ENCODE measurements at regions not wholly inside any gene's neighbourhood (a gene's known extent, or its start where the extent isn't known, plus 50 kb on each side); places are given as distances from the start of the nearest gene placed in this dataset.

GRCh38 chr4:86441175-86441936 is 81.5 kb upstream of the MAPK10 start:
- no peak overlapping the region for H3K4me3 ChIP-seq (replicated peaks; ENCODE audit: low read depth, low read length)
- no peak for TF ChIP-seq CTCF (IDR thresholded peaks at IDR 0.05; ENCODE audit: low read length, missing control alignments)
- DNase-seq (ENCODE audit: low read depth), result peak; percentile 5

GRCh38 chr4:86442881-86443280 is 83.0 kb upstream of the MAPK10 start:
- H3K4me3 ChIP-seq (replicated peaks; ENCODE audit: low read depth, low read length), result no peak overlapping the region
- no peak for TF ChIP-seq CTCF (IDR thresholded peaks at IDR 0.05; ENCODE audit: low read length, missing control alignments)

GRCh38 chr4:86443495-86443894 is 83.6 kb upstream of the MAPK10 start:
- no peak for TF ChIP-seq CTCF (IDR thresholded peaks at IDR 0.05; ENCODE audit: low read length, missing control alignments)
- no peak for DNase-seq (ENCODE audit: low read depth)
- H3K4me3 ChIP-seq (replicated peaks; ENCODE audit: low read depth, low read length), result no peak overlapping the region

More at GRCh38 chr4:86442881-86443280, 83.0 kb upstream of the MAPK10 start:
- peak; percentile 5 for DNase-seq (ENCODE audit: low read depth)

- DNase-seq (ENCODE audit: low read depth), result no peak
- no peak for TF ChIP-seq CTCF (IDR thresholded peaks at IDR 0.05; ENCODE audit: low read length, missing control alignments)
These were observed 87.1 kb upstream of the MAPK10 start for GRCh38 chr4:86446996-86447395.

GRCh38 chr4:86448871-86449270 is 89.0 kb upstream of the MAPK10 start:
- no peak for TF ChIP-seq CTCF (IDR thresholded peaks at IDR 0.05; ENCODE audit: low read length, missing control alignments)
- DNase-seq (ENCODE audit: low read depth), result no peak
- no peak overlapping the region for H3K4me3 ChIP-seq (replicated peaks; ENCODE audit: low read depth, low read length)

More at GRCh38 chr4:86446996-86447395, 87.1 kb upstream of the MAPK10 start:
- no peak overlapping the region for H3K4me3 ChIP-seq (replicated peaks; ENCODE audit: low read depth, low read length)

GRCh38 chr4:86449746-86450588 is 90.1 kb upstream of the MAPK10 start:
- H3K4me3 ChIP-seq (replicated peaks; ENCODE audit: low read depth, low read length), result no peak overlapping the region
- no peak for DNase-seq (ENCODE audit: low read depth)
- TF ChIP-seq CTCF (IDR thresholded peaks at IDR 0.05; ENCODE audit: low read length, missing control alignments), result no peak

Measured in fibroblast of pulmonary artery (primary cell).